GM19099 (cell line): ENCODE measurements at regions not wholly inside any gene's neighbourhood (a gene's known extent, or its start where the extent isn't known, plus 50 kb on each side); places are given as distances from the start of the nearest gene placed in this dataset.

ENCODE experiments used
- POLR2A ChIP-seq: IDR thresholded peaks from 3 replicates; pipeline ENCODE4 v1.6.1; 2011; ENCODE audit warnings: low read depth; ENCODE audit not compliant: insufficient read length; ENCODE audit errors: extremely low read depth

GRCh38 chr12:131333621-131334440 lies 377.1 kb upstream of the SFSWAP start:
- TF ChIP-seq POLR2A = no peak

DNA sequence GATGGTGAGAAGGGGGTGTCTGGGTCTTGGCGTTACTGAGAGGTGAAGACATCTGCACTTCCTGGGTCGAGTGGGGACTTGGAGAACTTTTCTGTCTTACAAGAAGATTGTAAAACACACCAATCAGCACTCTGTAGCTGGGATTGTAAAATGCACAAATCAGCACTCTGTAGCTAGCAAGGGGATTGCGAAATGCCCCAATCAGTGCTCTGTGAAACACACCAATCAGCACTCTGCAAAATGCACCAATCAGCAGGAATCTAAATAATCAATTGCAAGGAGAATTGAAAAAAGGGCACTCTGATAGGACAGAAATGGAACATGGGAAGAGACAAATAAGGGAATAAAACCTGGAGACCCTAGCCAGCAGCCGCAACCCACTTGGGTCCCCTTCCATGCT lies 376.1 kb upstream of the SFSWAP start:
- TF ChIP-seq POLR2A = no peak

DNA sequence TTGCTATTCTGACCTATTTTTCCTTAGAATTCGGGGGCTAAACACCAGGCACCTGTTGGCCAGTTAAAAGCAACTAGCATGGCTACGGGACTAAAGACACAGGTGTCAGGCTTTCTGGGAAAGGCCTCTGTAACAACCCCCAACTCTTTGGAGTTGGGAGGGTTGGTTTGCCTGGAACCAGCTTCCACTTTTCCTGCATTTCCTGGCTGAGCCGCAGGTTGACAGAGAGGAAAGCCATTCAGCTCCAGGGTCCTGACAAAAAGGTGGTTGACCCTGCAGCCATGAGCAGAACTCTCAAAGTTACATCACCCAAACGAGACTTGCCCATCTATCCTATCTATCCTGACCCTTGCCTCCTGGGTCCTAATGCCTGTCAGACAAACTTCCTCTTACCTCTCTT lies 375.4 kb upstream of the SFSWAP start:
- no peak for TF ChIP-seq POLR2A

- no peak for TF ChIP-seq POLR2A
Observed at GRCh38 chr12:131340616-131341210, 370.2 kb upstream of the SFSWAP start.

GRCh38 chr12:131345521-131346436 lies 365.1 kb upstream of the SFSWAP start:
- TF ChIP-seq POLR2A = no peak

DNA sequence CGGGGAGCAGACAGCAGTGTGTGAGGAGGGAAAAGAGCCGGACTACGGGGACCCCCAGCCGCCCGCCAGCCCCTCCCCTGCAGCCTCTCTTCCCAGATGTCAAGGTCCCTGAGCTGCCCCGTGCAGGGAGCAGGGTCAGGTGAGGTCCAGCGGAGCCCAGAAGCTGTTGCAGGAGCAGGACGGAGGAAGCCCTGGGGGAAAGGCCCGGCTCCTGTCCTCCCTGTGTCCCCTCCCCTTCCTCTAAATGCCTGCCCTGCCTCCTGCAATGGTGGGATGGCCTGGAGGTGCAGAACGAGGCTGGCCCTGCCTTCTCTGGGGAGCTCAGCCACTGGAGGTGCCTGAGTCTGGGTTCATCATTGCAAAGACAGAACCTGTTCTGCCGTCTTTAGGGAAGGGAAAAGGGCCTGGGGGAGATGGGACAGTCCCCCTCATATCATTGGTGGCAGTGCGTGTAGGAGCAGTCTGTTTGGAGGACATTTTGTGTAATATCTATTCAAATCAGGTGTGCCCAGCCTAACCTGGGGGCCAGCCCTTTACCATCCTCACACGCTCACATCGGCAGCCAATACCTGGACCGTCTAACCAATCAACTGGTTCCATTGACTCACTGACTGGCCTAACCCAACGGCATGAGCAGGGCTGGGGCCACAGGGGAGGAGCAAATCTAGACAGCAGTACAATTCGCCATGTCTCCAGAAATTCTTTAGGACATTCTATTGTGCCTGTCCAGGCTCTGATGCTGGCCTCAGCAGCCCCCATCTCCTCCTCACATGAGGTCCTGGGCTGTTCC lies 364.1 kb upstream of the SFSWAP start:
- TF ChIP-seq POLR2A = no peak

DNA sequence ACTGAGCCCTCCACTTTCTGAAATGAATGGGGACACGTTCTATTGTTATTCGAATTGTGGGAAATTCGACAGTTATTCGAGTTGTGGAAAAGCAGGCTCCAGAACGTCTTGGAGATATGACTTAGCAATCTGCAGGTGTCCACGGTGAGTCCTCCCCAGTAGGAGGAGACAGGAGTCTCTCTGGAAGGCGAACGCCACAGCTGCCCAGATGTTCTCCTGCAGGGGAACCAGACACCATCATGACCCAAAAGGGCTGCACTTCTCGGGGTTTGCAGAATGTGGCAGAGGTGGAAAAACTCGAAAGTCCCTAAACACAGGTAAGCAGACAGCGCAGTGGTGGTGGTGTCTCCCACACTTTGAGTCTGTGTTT lies 363.6 kb upstream of the SFSWAP start:
- TF ChIP-seq POLR2A = no peak

- TF ChIP-seq POLR2A = no peak
Observed at GRCh38 chr12:131347732-131348131, 363.2 kb upstream of the SFSWAP start.

DNA sequence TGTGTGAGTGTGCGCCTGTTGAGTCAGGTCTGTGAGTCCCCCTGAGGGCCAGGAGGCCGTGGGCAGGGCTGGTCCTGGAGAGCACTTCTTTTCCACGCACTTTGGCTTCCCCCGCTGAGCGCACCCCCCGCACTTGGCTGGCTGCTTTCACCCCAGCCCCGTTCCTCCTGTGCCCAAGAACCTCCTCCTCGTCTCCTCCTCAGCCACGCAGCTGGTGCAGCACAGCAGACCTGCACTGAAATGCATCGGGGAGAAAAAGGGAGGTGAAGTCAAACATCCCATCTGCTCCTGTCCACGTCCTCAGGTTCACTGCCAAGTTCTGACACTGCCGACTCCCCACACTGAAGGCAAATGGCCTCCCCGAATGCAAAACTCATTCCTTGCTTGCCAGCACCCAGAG lies 362.7 kb upstream of the SFSWAP start:
- no peak for TF ChIP-seq POLR2A

GRCh38 chr12:131348646-131349045 lies 362.2 kb upstream of the SFSWAP start:
- no peak for TF ChIP-seq POLR2A

- no peak for TF ChIP-seq POLR2A
Observed at GRCh38 chr12:131349397-131350127, 361.3 kb upstream of the SFSWAP start.

DNA sequence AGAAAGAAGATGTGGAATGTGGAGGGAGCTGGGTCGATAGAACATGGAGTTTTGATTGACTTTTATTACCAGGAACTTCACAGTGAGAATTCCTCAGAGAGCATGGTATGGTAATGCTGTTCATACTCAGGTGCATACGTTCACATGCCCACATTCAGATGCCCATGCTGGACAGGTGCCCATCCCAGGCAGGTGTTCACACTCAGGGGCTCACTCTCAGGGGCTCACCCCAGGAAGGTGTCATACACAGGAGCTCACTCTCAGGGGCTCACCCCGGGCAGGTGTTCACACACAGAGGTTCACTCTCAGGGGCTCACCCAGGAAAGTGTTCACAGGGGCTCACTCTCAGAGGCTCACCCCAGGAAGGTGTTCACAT lies 360.0 kb upstream of the SFSWAP start:
- TF ChIP-seq POLR2A = no peak

- TF ChIP-seq POLR2A = no peak
Observed at GRCh38 chr12:131351319-131352028, 359.4 kb upstream of the SFSWAP start.
